CD4-positive, CD25-positive, alpha-beta regulatory T cell (primary cell): ENCODE measurements at regions not wholly inside any gene's neighbourhood (a gene's known extent, or its start where the extent isn't known, plus 50 kb on each side); places are given as distances from the start of the nearest gene placed in this dataset.

ENCODE experiments used
- ATAC-seq, 2 donors: fragments of 150-1000 bp; cut with Tn5 transposase; one replicate each; pipeline ENCODE4 v1.10.0; 2021; ENCODE audit warnings: low read depth in 2 of 2, moderate number of reproducible peaks in 2 of 2, moderate library complexity in 1 of 2
- DNase-seq, 3 donors: peaks; one replicate each; pipeline versions ENCODE4 v3.0.0 to v3.0.0-alpha.2; 2012 to 2022; ENCODE audit warnings: mixed read lengths in 1 of 3
- H3K27ac ChIP-seq: one replicate; pipeline ENCODE4 v1.7.0; 2013; ENCODE audit warnings: mild to moderate bottlenecking, low read length; ENCODE audit not compliant: insufficient read depth, poor library complexity, severe bottlenecking
- H3K27me3 ChIP-seq: one replicate; pipeline ENCODE4 v1.7.0; 2013; ENCODE audit warnings: low read length; ENCODE audit not compliant: control insufficient read depth, insufficient read depth
- H3K36me3 ChIP-seq: one replicate; pipeline ENCODE4 v1.7.0; 2013; ENCODE audit warnings: mild to moderate bottlenecking, low read length, moderate library complexity; ENCODE audit not compliant: control insufficient read depth, insufficient read depth
- H3K4me1 ChIP-seq: 2 replicates; pipeline ENCODE4 v1.7.0; 2013; ENCODE audit warnings: mild to moderate bottlenecking, low read length; ENCODE audit not compliant: insufficient read depth, control insufficient read depth, poor library complexity, severe bottlenecking
- H3K4me3 ChIP-seq: one replicate; pipeline ENCODE4 v1.7.0; 2013; ENCODE audit warnings: low read depth, mild to moderate bottlenecking, low read length, moderate library complexity
- H3K9me3 ChIP-seq, 2 experiments: 1 replicate in 1 of 2; 2 replicates in 1 of 2; pipeline ENCODE4 v1.7.0; 2013; ENCODE audit warnings: low read length in 2 of 2, mild to moderate bottlenecking in 1 of 2, moderate library complexity in 1 of 2; ENCODE audit not compliant: control insufficient read depth in 2 of 2
- H3K27ac Mint-ChIP-seq, 3 donors: one replicate each; pipeline ENCODE4 v1.8.0; 2020 to 2022; ENCODE audit warnings: mild to moderate bottlenecking in 3 of 3, mixed read lengths in 3 of 3, moderate library complexity in 2 of 3
- H3K27me3 Mint-ChIP-seq: one replicate; pipeline ENCODE4 v1.8.0; 2022; ENCODE audit warnings: mild to moderate bottlenecking, mixed read lengths
- H3K36me3 Mint-ChIP-seq: one replicate; pipeline ENCODE4 v1.8.0; 2020; ENCODE audit warnings: mixed read lengths
- H3K4me1 Mint-ChIP-seq, 4 donors: one replicate each; pipeline ENCODE4 v1.8.0; 2020 to 2022; ENCODE audit warnings: mixed read lengths in 4 of 4, mild to moderate bottlenecking in 1 of 4
- H3K4me3 Mint-ChIP-seq, 4 donors: one replicate each; pipeline ENCODE4 v1.8.0; 2020 to 2022; ENCODE audit warnings: mild to moderate bottlenecking in 4 of 4, mixed read lengths in 4 of 4, moderate library complexity in 3 of 4
- H3K9me3 Mint-ChIP-seq, 7 donors: one replicate each; pipeline ENCODE4 v1.8.0; 2020 to 2022; ENCODE audit warnings: mixed read lengths in 7 of 7, mild to moderate bottlenecking in 3 of 7, moderate library complexity in 2 of 7

GRCh38 chr21:38712071-38712470 lies 93.7 kb upstream of the ETS2 start:
- Histone ChIP-seq H3K36me3 (no peaks in the 10 kb centered on the region), H3K27ac (no peak overlapping the region), H3K9me3 (no peaks in the 10 kb centered on the region), H3K4me1 (no peaks in the 10 kb centered on the region), H3K4me3 (no peak overlapping the region), H3K27me3 (no peaks in the 10 kb centered on the region)
- H3K9me3 Mint-ChIP-seq, result peaks cover 0 to 2% (median 0%) of the 10 kb centered on the region in 7 donors
- DNase-seq (peak in 1 of 3 donors; percentile 7), ATAC-seq (no peak)
- H3K4me3 Mint-ChIP-seq, result no peak overlapping the region
- H3K27me3 Mint-ChIP-seq, result peaks cover 25% of the 10 kb centered on the region
- no peaks in the 10 kb centered on the region for H3K4me1 Mint-ChIP-seq
- no peaks in the 10 kb centered on the region for H3K36me3 Mint-ChIP-seq
- H3K27ac Mint-ChIP-seq, result no peak overlapping the region

- ATAC-seq (no peak), DNase-seq (no peak)
- Mint-ChIP-seq H3K4me3 (no peak overlapping the region), H3K9me3 (peaks cover 0 to 2% (median 0%) of the 10 kb centered on the region in 7 donors), H3K36me3 (no peaks in the 10 kb centered on the region), H3K27ac (no peak overlapping the region), H3K4me1 (no peaks in the 10 kb centered on the region), H3K27me3 (peaks cover 25% of the 10 kb centered on the region)
- Histone ChIP-seq H3K27me3 (no peaks in the 10 kb centered on the region), H3K4me1 (no peaks in the 10 kb centered on the region), H3K9me3 (no peaks in the 10 kb centered on the region), H3K4me3 (no peak overlapping the region), H3K36me3 (no peaks in the 10 kb centered on the region), H3K27ac (no peak overlapping the region)
Measured at GRCh38 chr21:38712664-38713063, 93.1 kb upstream of the ETS2 start.

GRCh38 chr21:38714039-38714817 lies 91.5 kb upstream of the ETS2 start:
- no peaks in the 10 kb centered on the region for H3K4me1 Mint-ChIP-seq
- Histone ChIP-seq H3K4me1 (no peaks in the 10 kb centered on the region), H3K27me3 (no peaks in the 10 kb centered on the region), H3K4me3 (no peak overlapping the region), H3K27ac (no peak overlapping the region), H3K36me3 (no peaks in the 10 kb centered on the region), H3K9me3 (no peaks in the 10 kb centered on the region)
- peaks cover 0 to 2% (median 0%) of the 10 kb centered on the region in 7 donors for H3K9me3 Mint-ChIP-seq
- no peak overlapping the region for H3K27ac Mint-ChIP-seq
- peaks cover 31% of the 10 kb centered on the region for H3K27me3 Mint-ChIP-seq
- H3K36me3 Mint-ChIP-seq, result no peaks in the 10 kb centered on the region
- H3K4me3 Mint-ChIP-seq, result no peak overlapping the region
- DNase-seq (no peak), ATAC-seq (no peak)

GRCh38 chr21:38714999-38715398 lies 90.7 kb upstream of the ETS2 start:
- Histone ChIP-seq H3K27me3 (no peaks in the 10 kb centered on the region), H3K9me3 (no peaks in the 10 kb centered on the region), H3K4me3 (no peak overlapping the region), H3K36me3 (no peaks in the 10 kb centered on the region), H3K27ac (no peak overlapping the region), H3K4me1 (no peaks in the 10 kb centered on the region)
- Mint-ChIP-seq H3K9me3 (peaks cover 0 to 2% (median 0%) of the 10 kb centered on the region in 7 donors), H3K4me1 (no peaks in the 10 kb centered on the region), H3K27me3 (peaks cover 31% of the 10 kb centered on the region), H3K4me3 (no peak overlapping the region), H3K27ac (no peak overlapping the region), H3K36me3 (no peaks in the 10 kb centered on the region)
- no peak for DNase-seq
- no peak for ATAC-seq

- no peaks in the 10 kb centered on the region for H3K4me1 Mint-ChIP-seq
- H3K36me3 ChIP-seq, result no peaks in the 10 kb centered on the region
- H3K4me1 ChIP-seq, result no peaks in the 10 kb centered on the region
- no peak overlapping the region for H3K27ac ChIP-seq
- H3K4me3 Mint-ChIP-seq, result no peak overlapping the region
- H3K9me3 ChIP-seq, result no peaks in the 10 kb centered on the region
- DNase-seq (no peak), ATAC-seq (no peak)
- H3K4me3 ChIP-seq, result no peak overlapping the region
- H3K27me3 ChIP-seq, result no peaks in the 10 kb centered on the region
- no peak overlapping the region for H3K27ac Mint-ChIP-seq
- H3K27me3 Mint-ChIP-seq, result peaks cover 35% of the 10 kb centered on the region
- no peaks in the 10 kb centered on the region for H3K36me3 Mint-ChIP-seq
- H3K9me3 Mint-ChIP-seq, result peaks cover 0 to 2% (median 0%) of the 10 kb centered on the region in 7 donors
Measured at GRCh38 chr21:38716088-38716487, 89.6 kb upstream of the ETS2 start.

GRCh38 chr21:38716942-38717341 lies 88.8 kb upstream of the ETS2 start:
- no peaks in the 10 kb centered on the region for H3K36me3 Mint-ChIP-seq

GRCh38 chr21:38718481-38718880 lies 87.2 kb upstream of the ETS2 start:
- no peak overlapping the region for H3K4me3 ChIP-seq
- H3K4me1 ChIP-seq, result no peaks in the 10 kb centered on the region
- H3K27me3 ChIP-seq, result no peaks in the 10 kb centered on the region
- no peak for DNase-seq
- Mint-ChIP-seq H3K27me3 (peaks cover 29% of the 10 kb centered on the region), H3K36me3 (no peaks in the 10 kb centered on the region), H3K27ac (no peak overlapping the region), H3K9me3 (peaks cover 0 to 4% (median 0%) of the 10 kb centered on the region in 7 donors), H3K4me1 (no peaks in the 10 kb centered on the region), H3K4me3 (no peak overlapping the region)
- H3K36me3 ChIP-seq, result no peaks in the 10 kb centered on the region
- H3K9me3 ChIP-seq, result no peaks in the 10 kb centered on the region
- no peak for ATAC-seq
- no peak overlapping the region for H3K27ac ChIP-seq

More at GRCh38 chr21:38716942-38717341, 88.8 kb upstream of the ETS2 start:
- ATAC-seq, result no peak
- H3K27ac ChIP-seq, result no peak overlapping the region
- peaks cover 29% of the 10 kb centered on the region for H3K27me3 Mint-ChIP-seq
- H3K9me3 ChIP-seq, result no peaks in the 10 kb centered on the region
- no peak overlapping the region for H3K4me3 ChIP-seq
- H3K27ac Mint-ChIP-seq, result no peak overlapping the region
- no peaks in the 10 kb centered on the region for H3K36me3 ChIP-seq
- H3K4me1 Mint-ChIP-seq, result no peaks in the 10 kb centered on the region
- DNase-seq, result no peak
- no peaks in the 10 kb centered on the region for H3K4me1 ChIP-seq
- no peaks in the 10 kb centered on the region for H3K27me3 ChIP-seq
- peaks cover 0 to 2% (median 0%) of the 10 kb centered on the region in 7 donors for H3K9me3 Mint-ChIP-seq
- no peak overlapping the region for H3K4me3 Mint-ChIP-seq

GRCh38 chr21:38720074-38720473 lies 85.7 kb upstream of the ETS2 start:
- ATAC-seq, result no peak
- Histone ChIP-seq H3K4me3 (no peak overlapping the region), H3K27me3 (no peaks in the 10 kb centered on the region), H3K36me3 (no peaks in the 10 kb centered on the region), H3K27ac (no peak overlapping the region), H3K9me3 (peaks cover 0 to 3% of the 10 kb centered on the region in 2 experiments), H3K4me1 (no peaks in the 10 kb centered on the region)
- H3K36me3 Mint-ChIP-seq, result no peaks in the 10 kb centered on the region
- no peak overlapping the region for H3K27ac Mint-ChIP-seq
- H3K27me3 Mint-ChIP-seq, result peaks cover 19% of the 10 kb centered on the region
- no peaks in the 10 kb centered on the region for H3K4me1 Mint-ChIP-seq
- no peak for DNase-seq
- H3K4me3 Mint-ChIP-seq, result no peak overlapping the region
- peaks cover 0 to 9% (median 6%) of the 10 kb centered on the region in 7 donors for H3K9me3 Mint-ChIP-seq
